ENCODE measurements at regions not wholly inside any gene's neighbourhood (a gene's known extent, or its start where the extent isn't known, plus 50 kb on each side); places are given as distances from the start of the nearest gene placed in this dataset.

- Histone ChIP-seq H3K4me1 (replicated peaks in 1 of 2; ENCODE audit: control insufficient read depth in 2 of 2, insufficient read depth in 2 of 2, low read length in 2 of 2) (no peaks in the 10 kb centered on the region), H3K9ac (ENCODE audit: insufficient read depth in 1 of 2, low read depth in 2 of 2, low read length in 2 of 2) (no peak overlapping the region), H3K79me2 (ENCODE audit: control insufficient read depth, insufficient read depth, low read length) (no peaks in the 10 kb centered on the region), H3K27me3 (ENCODE audit: control insufficient read depth in 2 of 2, insufficient read depth in 2 of 2, low read length in 2 of 2) (peaks cover 0 to 7% of the 10 kb centered on the region in 2 experiments; a peak in 1 of 5 replicates), H3K9me3 (replicated peaks; ENCODE audit: control insufficient read depth, insufficient read depth, low read depth, low read length) (no peaks in the 10 kb centered on the region), H3K36me3 (ENCODE audit: control insufficient read depth, insufficient read depth, low read length) (no peaks in the 10 kb centered on the region), H4K20me1 (replicated peaks; ENCODE audit: control insufficient read depth, insufficient read depth, low read length) (no peaks in the 10 kb centered on the region), H3K9me1 (ENCODE audit: control insufficient read depth, insufficient read depth, low read length) (no peaks in the 10 kb centered on the region), H3K4me3 (no peak overlapping the region), H3K27ac (ENCODE audit: extremely low read depth, low read depth, low read length) (no peak overlapping the region), H3K4me2 (ENCODE audit: insufficient read depth, low read length) (no peak overlapping the region), H2AFZ (ENCODE audit: low read depth, low read length) (no peak overlapping the region)
- TF ChIP-seq KAT7 (CRISPR knock-in tag; IDR thresholded peaks at IDR 0.05; ENCODE audit: borderline replicate concordance) (no peak), ARNT (IDR thresholded peaks at IDR 0.05) (no peak)
- ChIA-PET POLR2A (no interaction called here), CTCF (ENCODE audit: low intra/inter-chr PET ratio) (no interaction called here)
- in situ Hi-C loops (cut with MboI) = no loop called here
- intact Hi-C loops (cut with micrococcal nuclease) = no loop called here
- no peak for FAIRE-seq
- no TSS peak for BruUV-seq (replicated peaks)
- 0% methylated on average over 5 of the region's 6 CpGs for WGBS (ENCODE audit: insufficient coverage, low coverage, missing lambda C conversion rate)
- no peak for ATAC-seq
- no peak for DNase-seq (ENCODE audit: extremely low read depth in 1 of 4, low spot score in 3 of 4)
Observed at GRCh38 chr10:123521556-123521955, 144.6 kb upstream of the GPR26 start.

GRCh38 chr10:123522702-123523312 lies 143.3 kb upstream of the GPR26 start:
- DNase-seq (ENCODE audit: extremely low read depth in 1 of 4, low spot score in 3 of 4) (no peak), ATAC-seq (no peak), FAIRE-seq (no peak)
- no peak overlapping the region for H3K27ac ChIP-seq (ENCODE audit: extremely low read depth, low read depth, low read length)
- no peaks in the 10 kb centered on the region for H4K20me1 ChIP-seq (replicated peaks; ENCODE audit: control insufficient read depth, insufficient read depth, low read length)
- POLR2A ChIA-PET = no interaction called here
- CTCF ChIA-PET (ENCODE audit: low intra/inter-chr PET ratio) = no interaction called here
- in situ Hi-C loops (cut with MboI) (no loop called here), intact Hi-C loops (cut with micrococcal nuclease) (no loop called here)
- H3K36me3 ChIP-seq (ENCODE audit: control insufficient read depth, insufficient read depth, low read length) = no peaks in the 10 kb centered on the region
- no peaks in the 10 kb centered on the region for H3K9me3 ChIP-seq (replicated peaks; ENCODE audit: control insufficient read depth, insufficient read depth, low read depth, low read length)
- H3K9ac ChIP-seq (ENCODE audit: insufficient read depth in 1 of 2, low read depth in 2 of 2, low read length in 2 of 2) = no peak overlapping the region
- H2AFZ ChIP-seq (ENCODE audit: low read depth, low read length) = no peak overlapping the region
- no peaks in the 10 kb centered on the region for H3K9me1 ChIP-seq (ENCODE audit: control insufficient read depth, insufficient read depth, low read length)
- no TSS peak for BruUV-seq (replicated peaks)
- no peak for TF ChIP-seq ZNF668 (CRISPR knock-in tag; IDR thresholded peaks at IDR 0.05)
- TF ChIP-seq CSDE1 (IDR thresholded peaks at IDR 0.05) = no peak
- no peak for TF ChIP-seq ZNF277 (CRISPR knock-in tag; IDR thresholded peaks at IDR 0.05; ENCODE audit: borderline replicate concordance)
- no peak for TF ChIP-seq NR1H2 (CRISPR knock-in tag; IDR thresholded peaks at IDR 0.05)
- no peak for TF ChIP-seq ZNF24 (IDR thresholded peaks at IDR 0.05)
- TF ChIP-seq NEUROD1 (IDR thresholded peaks at IDR 0.05; ENCODE audit: borderline replicate concordance, low read depth, low read length, partially characterized antibody) = no peak
- no peak for TF ChIP-seq HMGN3 (IDR thresholded peaks at IDR 0.05; ENCODE audit: borderline replicate concordance, extremely low read depth, insufficient read length, low read depth, low read length)
- H3K4me2 ChIP-seq (ENCODE audit: insufficient read depth, low read length) = no peak overlapping the region
- peaks cover 0 to 7% of the 10 kb centered on the region in 2 experiments; a peak in 1 of 5 replicates for H3K27me3 ChIP-seq (ENCODE audit: control insufficient read depth in 2 of 2, insufficient read depth in 2 of 2, low read length in 2 of 2)
- H3K4me3 ChIP-seq = no peak overlapping the region
- no peaks in the 10 kb centered on the region for H3K79me2 ChIP-seq (ENCODE audit: control insufficient read depth, insufficient read depth, low read length)
- no peaks in the 10 kb centered on the region for H3K4me1 ChIP-seq (replicated peaks in 1 of 2; ENCODE audit: control insufficient read depth in 2 of 2, insufficient read depth in 2 of 2, low read length in 2 of 2)
- 2% methylated on average over 9 of the region's 10 CpGs for WGBS (ENCODE audit: insufficient coverage, low coverage, missing lambda C conversion rate)
